ENCODE measurements at regions not wholly inside any gene's neighbourhood (a gene's known extent, or its start where the extent isn't known, plus 50 kb on each side); places are given as distances from the start of the nearest gene placed in this dataset.

GRCh38 chr11:44471603-44472002 is 93.9 kb upstream of the CD82 start:
- TF ChIP-seq CTCF (IDR thresholded peaks at IDR 0.05) (no peak), EZH2 (IDR thresholded peaks at IDR 0.05; ENCODE audit: borderline replicate concordance, insufficient read depth, low read depth, low read length, poor library complexity, severe bottlenecking) (no peak)
